ES-I3 (cell line): ENCODE measurements at regions not wholly inside any gene's neighbourhood (a gene's known extent, or its start where the extent isn't known, plus 50 kb on each side); places are given as distances from the start of the nearest gene placed in this dataset.

Experiments
- H3K36me3 ChIP-seq: 2 replicates; pipeline ENCODE4 v1.6.1; 2013; ENCODE audit warnings: mild to moderate bottlenecking, low read length, control low read depth, moderate library complexity; ENCODE audit not compliant: insufficient read depth
- H3K4me1 ChIP-seq: 2 replicates; pipeline ENCODE4 v1.6.1; 2013; ENCODE audit warnings: mild to moderate bottlenecking, control low read depth, low read length; ENCODE audit not compliant: insufficient read depth
- H3K9ac ChIP-seq: 2 replicates; pipeline ENCODE4 v1.6.1; 2013; ENCODE audit warnings: low read depth, mild to moderate bottlenecking, low read length, moderate library complexity
- H3K9me3 ChIP-seq: 2 replicates; pipeline ENCODE4 v1.6.1; 2013; ENCODE audit warnings: mild to moderate bottlenecking, low read length, moderate library complexity; ENCODE audit not compliant: control insufficient read depth, insufficient read depth

DNA sequence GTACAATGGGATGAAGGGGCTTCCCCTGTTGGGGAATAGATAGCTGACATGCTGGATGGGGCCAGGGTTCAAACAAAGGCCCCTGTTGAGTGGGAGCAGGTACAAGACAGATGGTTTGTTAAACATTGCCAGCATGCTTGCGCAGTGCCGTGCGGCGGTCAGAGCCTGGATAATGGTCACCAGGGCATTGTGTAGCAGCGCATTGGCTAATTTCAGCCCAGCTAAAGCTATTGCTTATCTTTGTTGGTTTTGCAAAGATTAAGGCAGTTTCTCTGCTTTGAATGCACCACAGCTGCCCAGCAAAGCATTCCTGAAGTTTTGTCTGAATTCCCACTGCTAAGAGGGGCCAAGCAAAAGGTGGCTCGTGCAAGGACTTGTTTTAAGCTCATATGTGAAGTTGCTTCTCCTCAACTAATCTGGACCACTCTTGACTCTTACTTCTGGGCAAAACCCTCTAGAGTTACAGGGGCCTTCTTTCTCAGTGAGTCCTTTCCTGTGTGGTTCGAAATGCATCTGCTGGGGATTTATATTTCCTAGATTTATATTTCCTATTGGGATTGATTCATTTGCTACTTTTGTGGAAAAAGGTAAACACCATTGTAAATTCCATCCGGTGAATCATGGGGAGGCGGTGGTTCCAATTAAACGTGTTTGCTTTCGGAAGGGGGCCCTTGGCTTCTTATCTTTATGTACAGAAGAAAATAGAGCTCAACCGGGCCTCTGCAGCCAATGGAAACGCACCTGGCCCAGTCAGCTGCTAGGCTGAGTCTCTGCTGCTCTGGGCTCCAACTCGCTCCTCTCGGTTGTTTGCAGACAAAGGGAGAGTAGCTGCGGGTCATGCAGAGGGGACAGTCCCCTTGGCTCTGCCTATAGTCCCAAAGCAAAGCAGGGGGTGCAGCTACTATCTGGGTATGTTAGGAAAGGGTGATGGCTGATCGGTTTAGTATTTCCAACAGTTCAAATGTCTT lies 72.1 kb downstream of the FOXA2 start:
- no peaks in the 10 kb centered on the region for H3K9me3 ChIP-seq
- no peak overlapping the region for H3K9ac ChIP-seq
- no peaks in the 10 kb centered on the region for H3K4me1 ChIP-seq
- H3K36me3 ChIP-seq = no peaks in the 10 kb centered on the region

DNA sequence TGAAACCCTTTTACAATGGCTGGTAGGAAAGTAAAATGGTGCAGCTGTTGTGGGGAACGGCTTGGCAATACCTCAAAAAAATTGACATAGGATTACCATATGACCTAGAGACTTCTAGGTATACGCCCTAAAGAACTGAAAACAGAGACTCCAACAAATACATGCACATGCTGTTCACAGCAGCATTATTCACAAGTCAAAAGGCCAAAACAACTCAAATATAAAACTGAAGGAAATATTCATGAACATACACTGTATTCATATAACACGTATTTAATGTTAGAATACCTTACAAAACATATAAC lies 74.6 kb downstream of the FOXA2 start:
- H3K36me3 ChIP-seq = no peaks in the 10 kb centered on the region
- no peaks in the 10 kb centered on the region for H3K9me3 ChIP-seq

DNA sequence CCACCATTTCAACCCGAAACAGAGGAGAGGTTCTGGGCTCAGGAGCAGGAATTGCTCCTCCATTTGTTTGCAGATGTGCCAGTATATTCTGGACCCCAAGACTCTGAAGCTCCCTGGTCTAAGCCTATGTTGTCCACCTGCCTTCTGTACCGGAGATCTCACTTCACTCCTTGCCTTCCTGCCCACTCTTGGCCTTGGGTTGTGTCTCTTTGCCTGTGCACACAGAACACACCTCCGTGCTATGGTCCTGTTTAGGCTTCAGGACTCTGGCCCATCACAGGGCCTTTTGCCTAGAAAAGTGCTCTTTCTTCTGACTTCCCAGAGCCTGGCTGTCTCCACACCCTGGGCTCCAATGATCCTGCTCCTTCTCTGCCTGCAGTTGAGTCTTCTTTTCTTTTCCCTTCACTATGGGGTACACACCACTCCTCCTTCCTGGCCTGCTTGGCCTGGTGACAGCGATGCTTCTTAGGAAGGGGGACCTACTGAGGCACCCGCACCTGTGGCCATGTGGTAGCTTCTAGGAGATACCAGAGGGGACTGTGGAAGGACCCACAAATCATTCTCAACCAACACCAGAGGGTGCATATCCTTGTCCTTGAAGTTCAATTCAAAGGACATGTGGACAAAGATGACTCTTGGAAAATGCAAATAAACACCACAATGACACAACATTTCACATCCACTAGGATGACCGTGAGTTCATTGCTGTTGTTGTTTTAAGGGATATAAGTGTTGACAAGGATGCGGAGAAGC lies 75.1 kb downstream of the FOXA2 start:
- Histone ChIP-seq H3K9ac (no peak overlapping the region), H3K36me3 (no peaks in the 10 kb centered on the region), H3K4me1 (no peaks in the 10 kb centered on the region), H3K9me3 (no peaks in the 10 kb centered on the region)

More for the DNA sequence above, 74.6 kb downstream of the FOXA2 start:
- no peaks in the 10 kb centered on the region for H3K4me1 ChIP-seq
- H3K9ac ChIP-seq = no peak overlapping the region

DNA sequence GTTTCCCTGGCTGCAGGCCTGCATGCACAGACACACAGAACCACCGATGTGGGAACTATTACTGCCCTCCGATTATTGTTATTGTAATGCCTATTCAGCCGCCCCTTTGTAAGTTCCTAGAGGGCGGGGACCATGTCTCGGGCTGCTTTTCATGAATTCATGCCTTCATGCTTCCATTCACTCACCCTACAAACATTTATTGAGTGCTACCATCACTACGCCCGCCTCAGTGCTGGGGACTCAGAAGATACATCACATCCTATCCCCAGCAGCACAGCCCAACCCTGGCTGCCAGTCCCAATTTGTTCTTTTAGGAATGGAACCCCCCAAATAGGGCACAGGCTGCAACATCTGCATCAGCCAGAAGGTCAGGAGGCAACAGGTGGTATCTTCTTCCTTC lies 75.9 kb downstream of the FOXA2 start:
- Histone ChIP-seq H3K9ac (no peak overlapping the region), H3K9me3 (no peaks in the 10 kb centered on the region), H3K4me1 (no peaks in the 10 kb centered on the region), H3K36me3 (no peaks in the 10 kb centered on the region)

DNA sequence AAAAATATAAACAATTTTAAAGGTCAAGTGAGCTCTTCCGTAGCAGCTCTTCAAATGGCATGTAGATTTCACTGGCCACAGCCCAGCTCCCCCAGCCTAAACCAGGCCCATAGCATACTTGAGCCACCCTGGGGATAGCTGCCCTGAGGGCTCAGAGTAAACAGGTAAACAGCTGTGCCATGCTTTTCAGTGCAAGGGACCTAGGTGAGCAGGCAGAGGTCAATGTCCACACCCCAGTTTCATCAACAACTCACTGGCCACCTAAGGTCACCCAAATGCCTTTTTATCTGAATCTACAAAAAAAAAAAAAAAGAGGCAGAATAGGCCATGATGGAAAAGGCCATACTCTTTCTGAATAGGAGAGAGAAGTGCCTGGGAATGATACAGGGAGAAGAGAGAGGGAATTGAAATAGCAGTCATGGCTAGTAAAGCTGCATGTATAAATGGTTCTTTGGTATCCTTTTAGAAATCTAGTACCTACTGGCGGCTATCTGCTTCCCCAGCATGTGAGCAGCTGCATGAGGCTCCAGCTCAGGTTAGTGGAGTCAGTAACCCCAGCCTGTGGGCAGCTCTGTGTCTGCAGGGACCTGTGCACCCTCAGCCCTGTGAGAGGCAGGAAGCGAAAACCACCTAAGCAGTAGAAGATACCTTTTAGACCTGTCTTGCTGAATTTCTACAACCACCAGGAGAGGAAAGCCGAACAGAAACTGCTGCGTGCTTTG lies 77.0 kb downstream of the FOXA2 start:
- Histone ChIP-seq H3K9ac (no peak overlapping the region), H3K36me3 (no peaks in the 10 kb centered on the region), H3K9me3 (no peaks in the 10 kb centered on the region), H3K4me1 (no peaks in the 10 kb centered on the region)

GRCh38 chr20:22506827-22507226 lies 77.5 kb downstream of the FOXA2 start:
- no peaks in the 10 kb centered on the region for H3K36me3 ChIP-seq
- no peak overlapping the region for H3K9ac ChIP-seq
- no peaks in the 10 kb centered on the region for H3K4me1 ChIP-seq
- H3K9me3 ChIP-seq = no peaks in the 10 kb centered on the region

DNA sequence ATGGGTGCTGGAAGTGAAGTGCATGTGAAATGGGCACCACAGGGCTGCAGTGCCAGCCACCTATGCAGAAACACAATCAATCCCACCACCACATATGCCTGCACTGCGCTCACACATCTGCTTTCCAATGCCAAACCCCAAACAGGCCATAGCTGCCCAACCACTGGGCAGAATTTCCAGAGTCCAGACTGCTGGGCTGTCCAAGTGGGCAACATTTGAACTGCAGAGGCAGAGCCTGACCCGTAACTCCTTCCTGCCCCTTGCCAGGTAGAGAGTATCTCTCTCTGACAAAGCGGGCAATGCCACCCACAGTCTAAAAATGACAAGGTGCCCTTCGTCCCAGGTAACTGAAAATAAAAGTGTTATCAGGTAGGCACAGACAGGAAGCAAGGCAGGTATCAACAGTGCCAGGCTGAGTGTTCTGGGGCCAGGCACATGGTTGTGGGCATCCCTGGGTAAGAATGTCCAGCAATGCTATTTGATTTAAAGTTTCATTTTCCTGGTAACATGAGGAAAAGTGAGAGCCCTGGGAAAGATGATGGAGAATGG lies 79.5 kb downstream of the FOXA2 start:
- Histone ChIP-seq H3K4me1 (no peaks in the 10 kb centered on the region), H3K9me3 (no peaks in the 10 kb centered on the region), H3K36me3 (no peaks in the 10 kb centered on the region), H3K9ac (no peak overlapping the region)

DNA sequence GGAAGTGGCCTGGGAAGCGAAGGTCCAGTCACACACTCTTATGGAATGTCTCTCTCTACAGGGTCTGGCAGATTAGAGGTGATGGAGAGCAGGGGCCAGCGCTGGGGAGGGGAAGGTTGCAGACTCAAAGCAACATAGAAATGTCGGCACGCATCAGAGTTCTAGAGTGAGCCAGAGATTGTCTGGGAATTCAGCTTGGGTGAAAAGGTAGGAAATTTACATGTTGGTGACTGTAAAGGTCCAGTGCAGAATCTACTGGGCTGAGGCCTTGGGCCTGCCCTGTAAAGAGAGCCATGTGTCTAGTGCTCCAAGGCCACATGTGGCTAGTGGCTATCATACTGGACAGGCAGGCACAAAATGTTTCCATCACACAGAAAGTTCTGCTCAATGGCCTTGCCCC lies 80.8 kb downstream of the FOXA2 start:
- Histone ChIP-seq H3K9ac (no peak overlapping the region), H3K4me1 (no peaks in the 10 kb centered on the region), H3K9me3 (no peaks in the 10 kb centered on the region), H3K36me3 (no peaks in the 10 kb centered on the region)

DNA sequence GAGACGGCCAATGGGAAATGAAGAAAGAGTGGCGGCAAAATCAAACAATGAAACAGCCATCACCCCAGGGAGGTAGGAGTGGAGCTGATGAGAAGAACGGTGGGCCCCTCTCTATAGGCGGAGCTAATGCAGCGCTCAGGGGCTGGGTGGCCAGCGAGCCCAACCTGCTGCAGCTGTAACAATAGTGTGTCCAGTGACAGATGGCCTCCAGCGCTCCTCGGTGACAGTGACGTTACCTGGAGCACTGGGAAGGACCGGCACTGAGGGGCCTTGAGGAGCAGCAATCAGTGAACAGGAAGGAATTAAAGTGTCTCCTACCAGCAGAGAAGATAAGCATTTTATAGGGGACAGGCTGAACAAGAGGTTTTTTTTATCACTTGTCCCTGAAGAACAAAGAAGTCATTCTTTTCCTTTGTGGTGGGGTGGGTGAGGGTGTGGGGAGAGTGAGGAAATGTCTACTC lies 81.6 kb downstream of the FOXA2 start:
- Histone ChIP-seq H3K9ac (no peak overlapping the region), H3K36me3 (no peaks in the 10 kb centered on the region), H3K4me1 (no peaks in the 10 kb centered on the region), H3K9me3 (no peaks in the 10 kb centered on the region)

GRCh38 chr20:22501566-22502344 lies 82.6 kb downstream of the FOXA2 start:
- H3K4me1 ChIP-seq = no peaks in the 10 kb centered on the region
- H3K9ac ChIP-seq = no peak overlapping the region
- H3K36me3 ChIP-seq = no peaks in the 10 kb centered on the region
- no peaks in the 10 kb centered on the region for H3K9me3 ChIP-seq

DNA sequence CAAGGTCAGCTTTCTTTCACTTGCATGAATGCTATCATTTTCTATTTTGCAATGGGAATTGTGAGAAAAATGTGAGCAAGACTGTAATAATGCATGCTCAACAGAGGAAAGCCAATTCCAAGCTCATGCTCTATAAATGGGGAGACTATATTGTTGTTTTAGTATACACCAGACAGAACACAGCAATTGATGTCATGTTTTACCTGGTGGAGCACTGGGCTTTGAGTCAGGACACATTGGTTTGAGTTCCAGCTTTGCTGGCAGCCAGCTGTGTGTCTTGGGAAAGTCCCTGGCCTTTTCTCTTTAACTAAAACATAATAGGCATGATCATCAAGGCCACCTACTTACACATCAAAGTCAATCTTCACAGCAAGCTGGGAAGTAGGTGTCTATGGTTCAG lies 83.3 kb downstream of the FOXA2 start:
- no peaks in the 10 kb centered on the region for H3K4me1 ChIP-seq
- no peaks in the 10 kb centered on the region for H3K9me3 ChIP-seq
- no peaks in the 10 kb centered on the region for H3K36me3 ChIP-seq
- no peak overlapping the region for H3K9ac ChIP-seq

GRCh38 chr20:22499515-22500166 lies 84.7 kb downstream of the FOXA2 start:
- Histone ChIP-seq H3K36me3 (no peaks in the 10 kb centered on the region), H3K9ac (no peak overlapping the region), H3K4me1 (peaks cover 9% of the 10 kb centered on the region), H3K9me3 (no peaks in the 10 kb centered on the region)

- no peak overlapping the region for H3K9ac ChIP-seq
Measured at GRCh38 chr20:22496817-22497216, 87.6 kb downstream of the FOXA2 start.

More at GRCh38 chr20:22496817-22497216, 87.6 kb downstream of the FOXA2 start:
- H3K36me3 ChIP-seq = no peaks in the 10 kb centered on the region
- H3K4me1 ChIP-seq = peaks cover 11% of the 10 kb centered on the region
- H3K9me3 ChIP-seq = no peaks in the 10 kb centered on the region
